Endothelial cell of umbilical vein (primary cell): ENCODE measurements at regions not wholly inside any gene's neighbourhood (a gene's known extent, or its start where the extent isn't known, plus 50 kb on each side); places are given as distances from the start of the nearest gene placed in this dataset.
"Not testable (repeated sequence)": the region's sequence is repeated elsewhere in the genome, so short reads cannot be mapped to it uniquely, and the experiment has no call there.

Experiments used
- BruUV-seq: library from RNA; stranded (reverse); fragments of 400-500 nt; replicated peaks from 2 replicates; lab custom pipeline; 2021; lab: Mats Ljungman, UMichigan
- CTCF ChIA-PET: fragments of 300-600, 350-600 bp; sonication (Branson Sonifier 250); formaldehyde crosslinking; loops from one replicate; lab custom pipeline; 2021; ENCODE audit warnings: antibody characterized with exemption, inconsistent platforms; lab: Charles Lee
- POLR2A ChIA-PET: fragments of 300-600, 350-600 bp; sonication (Branson Sonifier 250); formaldehyde crosslinking; loops from one replicate; lab custom pipeline; 2021; ENCODE audit warnings: antibody characterized with exemption, inconsistent platforms; lab: Charles Lee
- DNase-seq: peaks from one replicate; pipeline ENCODE4 v3.0.0-alpha.2; 2011; ENCODE audit warnings: low read depth, low spot score
- FAIRE-seq: peaks from 2 replicates; lab custom pipeline; 2011; peaks lifted over from hg19 to GRCh38; lab: Jason Lieb, UNC
- H2AFZ ChIP-seq: 2 replicates; pipeline ENCODE4 v1.6.0; 2012; ENCODE audit warnings: low read depth, low read length, control low read depth, inconsistent platforms
- H3K27ac ChIP-seq: 2 replicates; pipeline ENCODE4 v1.5.1; 2011; ENCODE audit warnings: low read depth, mild to moderate bottlenecking, control low read depth, low read length, moderate library complexity; ENCODE audit not compliant: insufficient read depth
- H3K27me3 ChIP-seq, 2 experiments: 2 replicates each; pipeline versions ENCODE4 v1.6.0 to v1.6.1; 2011; ENCODE audit warnings: low read length in 2 of 2, mixed read lengths in 1 of 2; ENCODE audit not compliant: control insufficient read depth in 2 of 2, insufficient read depth in 2 of 2
- H3K36me3 ChIP-seq, 2 experiments: 2 replicates in 1 of 2; 3 replicates in 1 of 2; pipeline ENCODE4 v1.5.1; 2011; ENCODE audit warnings: low read length in 2 of 2, mild to moderate bottlenecking in 1 of 2, moderate library complexity in 1 of 2; ENCODE audit not compliant: control insufficient read depth in 2 of 2, insufficient read depth in 2 of 2; ENCODE audit errors: extremely low read depth in 1 of 2
- H3K4me1 ChIP-seq: 3 replicates; pipeline ENCODE4 v1.5.1; 2011; ENCODE audit warnings: mild to moderate bottlenecking, low read length; ENCODE audit not compliant: control insufficient read depth, insufficient read depth; ENCODE audit errors: extremely low read depth
- H3K4me2 ChIP-seq: 2 replicates; pipeline ENCODE4 v1.6.1; 2011; ENCODE audit warnings: low read length, control low read depth, mixed read lengths; ENCODE audit not compliant: insufficient read depth
- H3K4me3 ChIP-seq, 3 experiments: fragments of 200-600 bp in 1 of 3; sonication (generic), shearing (Covaris generic) in 1 of 3; replicated peaks in 1 of 3; 2 replicates each; pipeline ENCODE4 v1.5.1; 2011 to 2016; ENCODE audit warnings: control low read depth in 3 of 3, low read length in 3 of 3, mild to moderate bottlenecking in 2 of 3, inconsistent platforms in 1 of 3, low read depth in 1 of 3, moderate library complexity in 1 of 3; ENCODE audit not compliant: insufficient read depth in 1 of 3
- H3K79me2 ChIP-seq: 2 replicates; pipeline ENCODE4 v1.6.0; 2012; ENCODE audit warnings: low read length, inconsistent platforms; ENCODE audit not compliant: control insufficient read depth, insufficient read depth
- H3K9ac ChIP-seq: replicated peaks from 2 replicates; pipeline ENCODE3; 2011; ENCODE audit warnings: low read length, control low read depth; ENCODE audit not compliant: insufficient read depth; ENCODE audit errors: extremely low read depth
- H3K9me1 ChIP-seq: replicated peaks from 3 replicates; pipeline ENCODE4 v1.6.0; 2011; ENCODE audit warnings: mild to moderate bottlenecking, low read length; ENCODE audit not compliant: control insufficient read depth, insufficient read depth; ENCODE audit errors: extremely low read depth
- H3K9me3 ChIP-seq: replicated peaks from 2 replicates; pipeline ENCODE4 v1.5.1; 2012; ENCODE audit warnings: low read length, inconsistent platforms; ENCODE audit not compliant: control insufficient read depth, insufficient read depth
- H4K20me1 ChIP-seq: replicated peaks from 2 replicates; pipeline ENCODE3; 2011; ENCODE audit warnings: mild to moderate bottlenecking, low read length; ENCODE audit not compliant: control insufficient read depth, insufficient read depth; ENCODE audit errors: extremely low read depth
- EZH2 ChIP-seq: IDR thresholded peaks from 2 replicates; pipeline ENCODE4 v1.6.1; 2012; ENCODE audit warnings: borderline replicate concordance, low read depth, mild to moderate bottlenecking, moderate library complexity, low read length, inconsistent platforms; ENCODE audit not compliant: severe bottlenecking
- FOS ChIP-seq: IDR thresholded peaks from 2 replicates; pipeline ENCODE4 v1.6.1; 2011; ENCODE audit warnings: mild to moderate bottlenecking, low read length, moderate library complexity, borderline replicate concordance; ENCODE audit not compliant: insufficient read depth
- GATA2 ChIP-seq: IDR thresholded peaks from 2 replicates; pipeline ENCODE4 v1.7.0; 2011; ENCODE audit warnings: low read depth, mild to moderate bottlenecking, moderate library complexity, mixed read lengths, low read length; ENCODE audit not compliant: insufficient read length, insufficient read depth
- JUN ChIP-seq: IDR thresholded peaks from 2 replicates; pipeline ENCODE4 v1.6.1; 2011; ENCODE audit warnings: borderline replicate concordance, low read depth; ENCODE audit not compliant: insufficient read length, insufficient read depth
- MYC ChIP-seq: IDR thresholded peaks from one replicate; pipeline ENCODE4 v1.6.1; 2011; ENCODE audit warnings: mild to moderate bottlenecking, low read depth, low read length
- POLR2A ChIP-seq: IDR thresholded peaks from 2 replicates; pipeline ENCODE4 v1.6.1; 2012; ENCODE audit warnings: low read depth, mild to moderate bottlenecking, control low read depth, low read length
- POLR2AphosphoS5 ChIP-seq: IDR thresholded peaks from 2 replicates; pipeline ENCODE4 v1.6.1; 2012; ENCODE audit warnings: low read depth, mild to moderate bottlenecking, control low read depth, low read length, moderate library complexity; ENCODE audit not compliant: insufficient read depth
- dilution Hi-C: fragments of 300-500 bp; cut with MboI; formaldehyde crosslinking; loops from one replicate; pipeline ENCODE4 v1.15.0; 2019; ENCODE audit warnings: low sequenced_read_pairs; ENCODE audit not compliant: extremely low pct_ligation_motif_present
- intact Hi-C: fragments of 100-400 bp; cut with micrococcal nuclease; formaldehyde crosslinking; loops from one replicate; pipeline ENCODE4 v1.10.0; 2022
- TF ChIP-seq, protein P1 (sequence below): IDR thresholded peaks from 2 replicates; pipeline ENCODE4 v1.6.1; 2011; ENCODE audit not compliant: insufficient read depth, insufficient read length
- TF ChIP-seq, protein P2 (sequence below), 2 donors: IDR thresholded peaks; 1 replicate in 1 of 2; 2 replicates in 1 of 2; pipeline ENCODE4 v1.5.1; 2011; ENCODE audit warnings: low read length in 2 of 2, mild to moderate bottlenecking in 2 of 2, moderate library complexity in 2 of 2, control low read depth in 1 of 2, inconsistent platforms in 1 of 2, low read depth in 1 of 2; ENCODE audit not compliant: insufficient read depth in 1 of 2; ENCODE audit errors: extremely low read depth in 1 of 2

DNA sequence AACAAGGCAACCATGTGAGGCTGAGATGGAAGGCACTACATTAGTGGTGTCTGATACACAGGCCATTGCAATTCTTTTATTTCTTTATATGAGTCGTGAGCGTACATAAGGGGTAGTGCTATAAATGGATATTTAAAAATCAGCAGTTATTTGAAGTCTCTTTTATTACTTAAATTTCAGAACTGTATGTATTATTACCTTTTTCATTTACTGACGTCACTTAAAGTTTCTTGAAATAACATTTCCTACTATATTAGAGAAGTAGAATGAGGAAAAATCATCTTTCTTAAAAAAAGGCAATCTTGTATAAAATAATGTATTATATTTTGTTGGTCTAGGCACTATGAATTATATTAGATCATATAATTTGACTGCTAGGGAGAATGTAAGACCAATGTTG is 280.9 kb upstream of the CYLC2 start:
- Histone ChIP-seq H3K9ac (no peak overlapping the region), H3K79me2 (no peaks in the 10 kb centered on the region), H3K9me3 (peaks cover 7% of the 10 kb centered on the region), H3K4me1 (no peaks in the 10 kb centered on the region), H3K9me1 (no peaks in the 10 kb centered on the region), H3K27me3 (no peaks in the 10 kb centered on the region), H3K4me2 (no peak overlapping the region), H2AFZ (no peak overlapping the region), H3K27ac (no peak overlapping the region), H3K4me3 (no peak overlapping the region), H3K36me3 (no peaks in the 10 kb centered on the region), H4K20me1 (no peaks in the 10 kb centered on the region)
- intact Hi-C loops (no loop called here), dilution Hi-C loops (no loop called here)
- no peak for DNase-seq
- BruUV-seq: no TSS peak
- ChIA-PET POLR2A (no interaction called here), CTCF (no interaction called here)
- TF ChIP-seq JUN: no peak
- no peak for TF ChIP-seq MYC
- TF ChIP-seq EZH2: no peak
- no peak for TF ChIP-seq POLR2AphosphoS5
- TF ChIP-seq, protein P1, sequence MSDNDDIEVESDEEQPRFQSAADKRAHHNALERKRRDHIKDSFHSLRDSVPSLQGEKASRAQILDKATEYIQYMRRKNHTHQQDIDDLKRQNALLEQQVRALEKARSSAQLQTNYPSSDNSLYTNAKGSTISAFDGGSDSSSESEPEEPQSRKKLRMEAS: no peak
- no peak for TF ChIP-seq POLR2A
- TF ChIP-seq FOS: no peak
- TF ChIP-seq GATA2: no peak
- TF ChIP-seq, protein P2, sequence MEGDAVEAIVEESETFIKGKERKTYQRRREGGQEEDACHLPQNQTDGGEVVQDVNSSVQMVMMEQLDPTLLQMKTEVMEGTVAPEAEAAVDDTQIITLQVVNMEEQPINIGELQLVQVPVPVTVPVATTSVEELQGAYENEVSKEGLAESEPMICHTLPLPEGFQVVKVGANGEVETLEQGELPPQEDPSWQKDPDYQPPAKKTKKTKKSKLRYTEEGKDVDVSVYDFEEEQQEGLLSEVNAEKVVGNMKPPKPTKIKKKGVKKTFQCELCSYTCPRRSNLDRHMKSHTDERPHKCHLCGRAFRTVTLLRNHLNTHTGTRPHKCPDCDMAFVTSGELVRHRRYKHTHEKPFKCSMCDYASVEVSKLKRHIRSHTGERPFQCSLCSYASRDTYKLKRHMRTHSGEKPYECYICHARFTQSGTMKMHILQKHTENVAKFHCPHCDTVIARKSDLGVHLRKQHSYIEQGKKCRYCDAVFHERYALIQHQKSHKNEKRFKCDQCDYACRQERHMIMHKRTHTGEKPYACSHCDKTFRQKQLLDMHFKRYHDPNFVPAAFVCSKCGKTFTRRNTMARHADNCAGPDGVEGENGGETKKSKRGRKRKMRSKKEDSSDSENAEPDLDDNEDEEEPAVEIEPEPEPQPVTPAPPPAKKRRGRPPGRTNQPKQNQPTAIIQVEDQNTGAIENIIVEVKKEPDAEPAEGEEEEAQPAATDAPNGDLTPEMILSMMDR (IDR thresholded peaks at IDR 0.05; ENCODE audit: extremely low read depth in 1 of 2, insufficient read depth in 1 of 2, low read depth in 1 of 2, low read length in 2 of 2): no peak
- no peak for FAIRE-seq

DNA sequence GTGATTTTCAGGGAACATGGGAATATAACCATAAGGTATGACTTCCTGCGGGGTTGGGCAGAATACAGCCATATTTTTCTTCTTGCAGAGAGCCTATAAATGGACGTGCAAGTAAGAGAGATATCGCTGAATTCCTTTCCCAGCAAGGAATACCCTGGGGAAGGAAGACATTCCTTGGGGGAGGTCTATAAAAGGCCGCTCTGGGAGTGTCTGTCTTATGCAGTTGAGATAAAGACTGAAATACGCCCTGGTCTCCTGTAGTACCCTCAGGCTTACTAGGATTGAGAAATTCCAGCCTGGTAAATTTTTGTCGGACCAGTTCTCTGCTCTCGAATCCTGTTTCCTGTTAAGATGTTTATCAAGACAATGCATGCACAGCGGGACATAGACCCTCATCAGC is 282.2 kb upstream of the CYLC2 start:
- POLR2A ChIA-PET, H3K27ac ChIP-seq, H2AFZ ChIP-seq, H3K9me1 ChIP-seq, H3K27me3 ChIP-seq, DNase-seq, H3K4me2 ChIP-seq, intact Hi-C loops, CTCF ChIA-PET, H3K79me2 ChIP-seq, H4K20me1 ChIP-seq, H3K4me1 ChIP-seq, dilution Hi-C loops, BruUV-seq, FAIRE-seq, H3K9me3 ChIP-seq, H3K4me3 ChIP-seq, H3K9ac ChIP-seq, H3K36me3 ChIP-seq: not testable (repeated sequence)
